SK-N-MC (cell line): ENCODE measurements at regions not wholly inside any gene's neighbourhood (a gene's known extent, or its start where the extent isn't known, plus 50 kb on each side); places are given as distances from the start of the nearest gene placed in this dataset.

Experiments used
- EZH2 ChIP-seq: fragments of 200-600 bp; sonication (generic); IDR thresholded peaks from one replicate; pipeline ENCODE4 v1.6.1; 2017; ENCODE audit warnings: antibody characterized with exemption
- POLR2AphosphoS5 ChIP-seq: IDR thresholded peaks from 2 replicates; pipeline ENCODE4 v1.6.1; 2012; ENCODE audit warnings: mild to moderate bottlenecking, low read depth, low read length, borderline replicate concordance

- TF ChIP-seq EZH2 (no peak), POLR2AphosphoS5 (no peak)
These were observed 256.4 kb upstream of the IRX1 start for GRCh38 chr5:3339092-3339797.
